ENCODE measurements at regions not wholly inside any gene's neighbourhood (a gene's known extent, or its start where the extent isn't known, plus 50 kb on each side); places are given as distances from the start of the nearest gene placed in this dataset.
"Not testable (repeated sequence)": the region's sequence is repeated elsewhere in the genome, so short reads cannot be mapped to it uniquely, and the experiment has no call there.

DNA sequence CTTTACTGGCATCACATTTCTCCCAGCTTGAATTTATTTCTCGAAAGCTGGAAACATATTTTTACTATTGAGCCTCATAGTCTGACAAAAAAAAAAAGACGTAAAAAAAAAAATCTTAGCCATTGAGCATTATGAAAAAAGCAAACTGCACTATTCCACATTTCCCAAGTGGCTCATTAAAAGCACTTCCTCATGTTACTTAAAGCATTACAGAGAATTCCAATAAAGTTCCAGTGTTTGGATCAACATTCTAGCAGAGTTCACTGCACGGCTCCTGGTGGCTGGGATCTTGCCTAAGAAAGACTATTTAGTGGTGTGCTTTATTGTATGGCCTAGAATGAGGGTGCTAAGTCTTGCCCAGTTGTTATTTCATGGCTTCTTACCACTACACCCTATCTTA is 476.2 kb downstream of the PPARGC1A start:
- intact Hi-C loops (cut with micrococcal nuclease): no loop called here
- H3K27me3 Mint-ChIP-seq: no peaks in the 10 kb centered on the region
- TF ChIP-seq, protein P1, sequence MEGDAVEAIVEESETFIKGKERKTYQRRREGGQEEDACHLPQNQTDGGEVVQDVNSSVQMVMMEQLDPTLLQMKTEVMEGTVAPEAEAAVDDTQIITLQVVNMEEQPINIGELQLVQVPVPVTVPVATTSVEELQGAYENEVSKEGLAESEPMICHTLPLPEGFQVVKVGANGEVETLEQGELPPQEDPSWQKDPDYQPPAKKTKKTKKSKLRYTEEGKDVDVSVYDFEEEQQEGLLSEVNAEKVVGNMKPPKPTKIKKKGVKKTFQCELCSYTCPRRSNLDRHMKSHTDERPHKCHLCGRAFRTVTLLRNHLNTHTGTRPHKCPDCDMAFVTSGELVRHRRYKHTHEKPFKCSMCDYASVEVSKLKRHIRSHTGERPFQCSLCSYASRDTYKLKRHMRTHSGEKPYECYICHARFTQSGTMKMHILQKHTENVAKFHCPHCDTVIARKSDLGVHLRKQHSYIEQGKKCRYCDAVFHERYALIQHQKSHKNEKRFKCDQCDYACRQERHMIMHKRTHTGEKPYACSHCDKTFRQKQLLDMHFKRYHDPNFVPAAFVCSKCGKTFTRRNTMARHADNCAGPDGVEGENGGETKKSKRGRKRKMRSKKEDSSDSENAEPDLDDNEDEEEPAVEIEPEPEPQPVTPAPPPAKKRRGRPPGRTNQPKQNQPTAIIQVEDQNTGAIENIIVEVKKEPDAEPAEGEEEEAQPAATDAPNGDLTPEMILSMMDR (IDR thresholded peaks at IDR 0.05): no peak
- no peak for DNase-seq
- H3K9me3 Mint-ChIP-seq: peaks cover 9% of the 10 kb centered on the region
- H3K27ac Mint-ChIP-seq: no peak overlapping the region
- H3K4me1 Mint-ChIP-seq: no peaks in the 10 kb centered on the region
- no peaks in the 10 kb centered on the region for H3K36me3 Mint-ChIP-seq (ENCODE audit: low read depth)
- ChIA-PET CTCF (no interaction called here), POLR2A (no interaction called here)
- H3K4me3 Mint-ChIP-seq: no peak overlapping the region
- no peak for ATAC-seq (ENCODE audit: low read depth)

DNA sequence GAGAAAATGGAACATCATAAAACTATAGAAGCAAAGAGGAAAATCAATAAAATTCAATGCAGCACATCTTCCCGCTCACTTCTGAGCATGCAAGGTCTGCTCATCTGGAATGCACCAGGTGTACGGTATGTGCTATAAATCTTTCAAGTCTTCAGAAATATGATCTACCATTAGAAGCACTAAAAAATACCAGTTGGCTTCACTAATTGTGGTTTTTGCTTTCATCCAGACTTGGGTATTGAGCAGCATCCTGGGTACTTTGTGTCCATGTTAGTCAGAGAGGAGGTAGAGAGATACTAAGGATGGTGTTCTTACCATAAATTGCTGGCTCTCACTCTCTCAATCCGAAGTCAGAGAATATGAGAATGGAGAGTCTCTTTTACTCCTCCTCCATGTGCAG is 477.1 kb downstream of the PPARGC1A start:
- no peak for ATAC-seq (ENCODE audit: low read depth)
- TF ChIP-seq, protein P1 (IDR thresholded peaks at IDR 0.05): no peak
- no peaks in the 10 kb centered on the region for H3K27me3 Mint-ChIP-seq

DNA sequence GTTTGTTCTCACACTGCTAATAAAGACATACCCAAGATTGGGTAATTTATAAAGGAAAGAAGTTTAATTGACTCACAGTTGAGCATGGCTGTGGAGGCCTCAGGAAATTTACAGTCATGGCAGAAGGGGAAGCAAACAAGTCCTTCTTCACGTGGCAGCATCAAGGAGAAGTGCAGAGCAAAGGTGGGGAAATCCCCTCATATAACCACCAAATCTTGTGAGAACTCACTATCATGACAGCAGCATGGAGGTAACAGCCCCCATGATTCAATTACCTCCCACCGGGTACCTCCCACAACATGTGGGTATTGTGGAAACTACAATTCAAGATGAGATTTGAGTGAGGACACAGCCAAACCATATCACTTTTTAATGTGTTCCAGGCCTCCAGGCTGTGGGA is 480.9 kb downstream of the PPARGC1A start:
- POLR2A ChIA-PET; CTCF ChIA-PET; H3K36me3 Mint-ChIP-seq (ENCODE audit: low read depth); DNase-seq; H3K4me3 Mint-ChIP-seq; H3K27me3 Mint-ChIP-seq; H3K27ac Mint-ChIP-seq; H3K4me1 Mint-ChIP-seq; intact Hi-C loops (cut with micrococcal nuclease); H3K9me3 Mint-ChIP-seq; ATAC-seq (ENCODE audit: low read depth): not testable (repeated sequence)

More for the DNA sequence above, 477.1 kb downstream of the PPARGC1A start:
- ChIA-PET CTCF (no interaction called here), POLR2A (no interaction called here)
- H3K27ac Mint-ChIP-seq: no peak overlapping the region
- intact Hi-C loops (cut with micrococcal nuclease): no loop called here
- H3K9me3 Mint-ChIP-seq: peaks cover 5% of the 10 kb centered on the region
- H3K4me3 Mint-ChIP-seq: no peak overlapping the region
- no peaks in the 10 kb centered on the region for H3K4me1 Mint-ChIP-seq
- DNase-seq: no peak
- no peaks in the 10 kb centered on the region for H3K36me3 Mint-ChIP-seq (ENCODE audit: low read depth)

DNA sequence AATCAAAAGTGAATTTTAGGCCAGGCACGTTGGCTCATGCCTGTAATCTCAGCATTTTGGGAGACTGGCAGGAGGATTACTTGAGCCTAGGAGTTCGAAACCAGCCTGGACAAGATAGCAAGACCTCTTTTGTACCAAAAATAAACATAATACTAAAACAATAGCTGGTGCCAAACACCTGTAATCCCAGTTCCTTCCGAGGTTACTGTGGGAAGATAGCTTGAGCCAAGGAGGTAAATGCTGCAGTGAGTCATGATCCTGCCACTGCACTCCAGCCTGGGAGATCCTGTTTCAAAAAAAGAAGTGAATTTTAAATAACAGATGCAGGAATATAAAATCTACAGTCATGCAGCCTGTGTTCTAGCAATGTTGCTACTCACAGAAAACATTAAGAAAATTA is 488.3 kb downstream of the PPARGC1A start:
- Mint-ChIP-seq H3K4me3 (no peak overlapping the region), H3K4me1 (no peaks in the 10 kb centered on the region), H3K27ac (no peak overlapping the region), H3K36me3 (ENCODE audit: low read depth) (no peaks in the 10 kb centered on the region), H3K27me3 (no peaks in the 10 kb centered on the region), H3K9me3 (peaks cover 15% of the 10 kb centered on the region)
- POLR2A ChIA-PET: no interaction called here
- TF ChIP-seq, protein P1 (IDR thresholded peaks at IDR 0.05): no peak
- CTCF ChIA-PET: no interaction called here
- no peak for DNase-seq
- intact Hi-C loops (cut with micrococcal nuclease): no loop called here
- no peak for ATAC-seq (ENCODE audit: low read depth)

DNA sequence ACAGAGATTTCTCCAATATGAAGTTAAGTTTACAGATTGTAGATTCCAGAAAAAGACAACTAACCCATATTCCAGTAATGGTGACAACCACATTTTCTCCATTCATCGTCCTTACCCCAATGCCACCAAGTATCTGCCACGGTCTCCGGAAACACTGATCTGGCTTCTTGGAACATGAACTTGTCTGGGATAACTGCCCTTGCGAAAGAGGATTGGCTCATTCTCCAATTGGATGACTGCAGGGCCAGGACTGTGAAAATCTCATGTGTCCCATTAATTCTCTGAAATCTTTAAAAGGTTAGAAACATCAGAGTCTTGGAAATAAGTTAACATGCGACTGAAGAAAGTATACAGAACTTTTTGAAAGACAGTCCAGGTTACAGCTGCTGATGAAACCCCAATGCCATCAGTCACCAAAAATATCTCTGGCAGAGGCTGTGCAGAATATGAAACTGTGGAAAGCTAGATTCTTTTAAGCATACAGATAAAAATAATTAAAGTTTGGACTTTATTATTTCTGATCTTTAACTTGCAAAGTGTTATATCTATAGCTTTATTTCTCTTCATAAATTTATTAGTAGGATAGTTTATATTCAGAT is 496.9 kb downstream of the PPARGC1A start:
- DNase-seq (no peak), ATAC-seq (ENCODE audit: low read depth) (no peak)
- CTCF ChIA-PET: no interaction called here
- Mint-ChIP-seq H3K27ac (no peak overlapping the region), H3K27me3 (no peaks in the 10 kb centered on the region), H3K36me3 (ENCODE audit: low read depth) (no peaks in the 10 kb centered on the region), H3K9me3 (peaks cover 8% of the 10 kb centered on the region), H3K4me1 (no peaks in the 10 kb centered on the region), H3K4me3 (no peak overlapping the region)
- intact Hi-C loops (cut with micrococcal nuclease): no loop called here
- POLR2A ChIA-PET: no interaction called here
- TF ChIP-seq, protein P1 (IDR thresholded peaks at IDR 0.05): no peak

DNA sequence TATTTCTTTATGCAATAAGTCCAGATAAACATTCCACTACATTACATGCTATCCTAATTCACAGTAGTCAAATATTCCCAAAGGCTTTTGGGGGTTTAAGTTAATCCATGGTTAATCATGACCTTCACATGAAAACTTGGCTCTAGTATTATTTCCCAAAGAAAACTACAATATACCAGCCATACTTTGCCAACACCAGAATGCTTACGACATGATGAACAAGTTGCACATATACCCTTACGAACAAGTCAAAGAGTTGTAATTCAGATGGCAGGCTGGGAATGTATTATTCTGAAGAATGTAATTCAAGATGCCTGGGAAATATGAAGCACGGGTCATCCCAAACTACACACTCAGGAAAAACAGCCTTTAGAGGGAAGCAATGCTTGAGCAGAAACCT is 499.6 kb downstream of the PPARGC1A start:
- Mint-ChIP-seq H3K4me1 (no peaks in the 10 kb centered on the region), H3K4me3 (no peak overlapping the region), H3K9me3 (peaks cover 11% of the 10 kb centered on the region), H3K27ac (no peak overlapping the region), H3K36me3 (ENCODE audit: low read depth) (no peaks in the 10 kb centered on the region), H3K27me3 (no peaks in the 10 kb centered on the region)
- intact Hi-C loops (cut with micrococcal nuclease): no loop called here
- no peak for DNase-seq
- POLR2A ChIA-PET: no interaction called here
- TF ChIP-seq, protein P1 (IDR thresholded peaks at IDR 0.05): no peak
- CTCF ChIA-PET: no interaction called here
- ATAC-seq (ENCODE audit: low read depth): no peak

Data from activated B cell treated with CpG ODN at 0.5 μM for 24 hours (primary cell).